ENCODE measurements at regions not wholly inside any gene's neighbourhood (a gene's known extent, or its start where the extent isn't known, plus 50 kb on each side); places are given as distances from the start of the nearest gene placed in this dataset.

GRCh38 chr4:31979988-31980387 lies 1259.8 kb downstream of the PCDH7 start:
- no peak for DNase-seq
- no peak overlapping the region for H3K27ac ChIP-seq
- no peak overlapping the region for H3K4me3 ChIP-seq
- TF ChIP-seq, protein P1, sequence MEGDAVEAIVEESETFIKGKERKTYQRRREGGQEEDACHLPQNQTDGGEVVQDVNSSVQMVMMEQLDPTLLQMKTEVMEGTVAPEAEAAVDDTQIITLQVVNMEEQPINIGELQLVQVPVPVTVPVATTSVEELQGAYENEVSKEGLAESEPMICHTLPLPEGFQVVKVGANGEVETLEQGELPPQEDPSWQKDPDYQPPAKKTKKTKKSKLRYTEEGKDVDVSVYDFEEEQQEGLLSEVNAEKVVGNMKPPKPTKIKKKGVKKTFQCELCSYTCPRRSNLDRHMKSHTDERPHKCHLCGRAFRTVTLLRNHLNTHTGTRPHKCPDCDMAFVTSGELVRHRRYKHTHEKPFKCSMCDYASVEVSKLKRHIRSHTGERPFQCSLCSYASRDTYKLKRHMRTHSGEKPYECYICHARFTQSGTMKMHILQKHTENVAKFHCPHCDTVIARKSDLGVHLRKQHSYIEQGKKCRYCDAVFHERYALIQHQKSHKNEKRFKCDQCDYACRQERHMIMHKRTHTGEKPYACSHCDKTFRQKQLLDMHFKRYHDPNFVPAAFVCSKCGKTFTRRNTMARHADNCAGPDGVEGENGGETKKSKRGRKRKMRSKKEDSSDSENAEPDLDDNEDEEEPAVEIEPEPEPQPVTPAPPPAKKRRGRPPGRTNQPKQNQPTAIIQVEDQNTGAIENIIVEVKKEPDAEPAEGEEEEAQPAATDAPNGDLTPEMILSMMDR (IDR thresholded peaks at IDR 0.05): no peak
- no peak for ATAC-seq
- no peaks in the 10 kb centered on the region for H3K27me3 ChIP-seq
- 72 to 76% methylated on average over 2 of the region's 2 CpGs for whole genome bisulfite sequencing, 2 donors
- H3K36me3 ChIP-seq: no peaks in the 10 kb centered on the region
- peaks cover 0 to 5% (median 0%) of the 10 kb centered on the region in 11 donors for H3K9me3 ChIP-seq
- no peaks in the 10 kb centered on the region for H3K4me1 ChIP-seq
- intact Hi-C loops (cut with DNase I): no loop called here

DNA sequence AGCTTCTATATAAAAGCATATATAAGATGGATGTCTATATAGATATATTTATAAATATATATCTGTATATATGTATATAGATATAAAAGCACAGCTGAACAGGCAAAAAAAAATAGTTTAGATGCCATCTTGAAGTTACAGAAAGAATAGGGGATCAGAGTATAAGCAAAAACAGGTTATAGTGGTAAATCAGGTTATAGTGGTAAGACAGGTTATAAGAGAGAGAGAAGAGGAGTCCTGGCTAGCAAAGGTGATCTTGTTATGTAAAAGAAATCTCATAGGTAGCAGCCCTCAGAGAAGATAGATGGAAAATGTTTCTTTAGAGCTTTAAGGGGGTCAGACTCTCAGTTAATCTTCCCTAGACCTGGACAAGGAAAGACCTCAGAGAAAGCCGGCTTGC lies 1263.1 kb downstream of the PCDH7 start:
- DNase-seq (no peak), ATAC-seq (no peak)
- Histone ChIP-seq H3K27me3 (no peaks in the 10 kb centered on the region), H3K4me3 (no peak overlapping the region), H3K4me1 (no peaks in the 10 kb centered on the region), H3K27ac (no peak overlapping the region), H3K9me3 (peaks cover 0 to 16% (median 0%) of the 10 kb centered on the region in 11 donors), H3K36me3 (no peaks in the 10 kb centered on the region)
- intact Hi-C loops (cut with DNase I): no loop called here
- WGBS, 2 donors: 94 to 96% methylated on average over 1 of the region's 1 CpG
- TF ChIP-seq, protein P1 (IDR thresholded peaks at IDR 0.05): no peak

DNA sequence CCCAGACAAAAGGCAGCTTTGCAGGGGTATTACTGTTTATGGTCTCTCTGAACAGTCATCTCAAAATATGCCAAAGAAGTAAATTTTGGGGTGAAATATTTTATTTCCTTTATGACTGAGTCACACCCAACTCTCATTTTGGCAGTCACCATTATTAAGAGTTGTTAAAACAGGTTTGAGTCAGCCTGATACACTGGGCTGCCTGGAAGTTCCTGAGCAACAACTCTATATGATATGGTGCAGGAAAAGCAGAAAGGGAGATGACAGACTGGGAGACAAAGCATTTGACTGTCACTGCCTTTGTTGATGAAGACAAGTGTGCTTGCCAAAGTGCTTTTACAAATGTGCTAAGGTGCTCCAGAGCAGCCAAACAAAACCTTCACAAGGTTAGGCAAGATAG lies 1263.5 kb downstream of the PCDH7 start:
- TF ChIP-seq, protein P1 (IDR thresholded peaks at IDR 0.05): no peak
- Histone ChIP-seq H3K27me3 (no peaks in the 10 kb centered on the region), H3K9me3 (peaks cover 0 to 13% (median 0%) of the 10 kb centered on the region in 11 donors), H3K27ac (no peak overlapping the region), H3K36me3 (no peaks in the 10 kb centered on the region), H3K4me1 (no peaks in the 10 kb centered on the region), H3K4me3 (no peak overlapping the region)
- intact Hi-C loops (cut with DNase I): no loop called here
- DNase-seq (no peak), ATAC-seq (no peak)

GRCh38 chr4:31984872-31985271 lies 1264.7 kb downstream of the PCDH7 start:
- 84 to 86% methylated on average over 2 of the region's 2 CpGs for WGBS, 2 donors
- Histone ChIP-seq H3K36me3 (no peaks in the 10 kb centered on the region), H3K4me1 (no peaks in the 10 kb centered on the region), H3K27me3 (no peaks in the 10 kb centered on the region), H3K4me3 (no peak overlapping the region), H3K9me3 (peaks cover 0 to 19% (median 0%) of the 10 kb centered on the region in 11 donors), H3K27ac (no peak overlapping the region)
- TF ChIP-seq, protein P1 (IDR thresholded peaks at IDR 0.05): no peak
- intact Hi-C loops (cut with DNase I): no loop called here
- no peak for DNase-seq
- ATAC-seq: no peak
